H1 (cell line): ENCODE measurements at regions not wholly inside any gene's neighbourhood (a gene's known extent, or its start where the extent isn't known, plus 50 kb on each side); places are given as distances from the start of the nearest gene placed in this dataset.

ENCODE experiments used
- EZH2 ChIP-seq: fragments of 200-600 bp; sonication (generic); IDR thresholded peaks from 2 replicates; pipeline ENCODE4 v1.7.1; 2012; ENCODE audit warnings: low read depth, mild to moderate bottlenecking, moderate library complexity, low read length, inconsistent platforms; ENCODE audit not compliant: severe bottlenecking
- KDM4A ChIP-seq: IDR thresholded peaks from one replicate; pipeline ENCODE4 v1.7.1; 2012; ENCODE audit warnings: low read depth, mild to moderate bottlenecking, moderate library complexity, low read length, inconsistent platforms; ENCODE audit not compliant: severe bottlenecking
- SIX5 ChIP-seq: IDR thresholded peaks from 2 replicates; pipeline ENCODE4 v1.6.1; 2011; ENCODE audit warnings: mild to moderate bottlenecking, low read depth, low read length
- TAF1 ChIP-seq: IDR thresholded peaks from 2 replicates; pipeline ENCODE4 v1.6.1; 2011; ENCODE audit warnings: mild to moderate bottlenecking, low read depth, low read length
- TF ChIP-seq, protein P1 (sequence below): IDR thresholded peaks from 2 replicates; pipeline ENCODE4 v1.6.1; 2012; ENCODE audit warnings: inconsistent platforms

DNA sequence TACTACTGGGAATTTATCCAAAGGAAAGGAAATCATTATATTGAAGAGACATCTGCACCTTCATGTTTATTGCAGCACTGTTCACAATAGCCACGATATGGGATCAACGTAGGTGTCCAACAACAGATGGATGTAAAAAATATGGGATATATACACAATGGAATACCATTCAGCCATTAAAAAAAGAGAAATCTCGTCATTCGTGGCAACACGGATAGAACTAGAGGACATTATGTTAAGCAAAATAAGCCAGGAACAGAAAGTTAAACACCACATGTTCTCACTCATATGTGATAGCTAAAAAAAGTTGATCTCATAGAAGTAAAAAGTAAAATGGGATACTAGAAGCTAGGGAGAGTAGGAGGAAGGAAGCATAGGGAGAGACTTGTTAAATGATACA, 82.9 kb upstream of the CLMN start (continued):
- TF ChIP-seq, protein P1, sequence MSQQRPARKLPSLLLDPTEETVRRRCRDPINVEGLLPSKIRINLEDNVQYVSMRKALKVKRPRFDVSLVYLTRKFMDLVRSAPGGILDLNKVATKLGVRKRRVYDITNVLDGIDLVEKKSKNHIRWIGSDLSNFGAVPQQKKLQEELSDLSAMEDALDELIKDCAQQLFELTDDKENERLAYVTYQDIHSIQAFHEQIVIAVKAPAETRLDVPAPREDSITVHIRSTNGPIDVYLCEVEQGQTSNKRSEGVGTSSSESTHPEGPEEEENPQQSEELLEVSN, result no peak
- TF ChIP-seq TAF1 (no peak), SIX5 (no peak), KDM4A (no peak), EZH2 (no peak)
